NCI-H2081 treated with DMSO at 0.1 percent for 48 hours (cell line): ENCODE measurements at regions not wholly inside any gene's neighbourhood (a gene's known extent, or its start where the extent isn't known, plus 50 kb on each side); places are given as distances from the start of the nearest gene placed in this dataset.

Source experiments
- DNase-seq: peaks from one replicate; lab custom pipeline; 2025; lab: John Stamatoyannopoulos, UW

- no peak for DNase-seq
Observed at GRCh38 chr1:5713101-5714010, 278.9 kb downstream of the NPHP4 start.

GRCh38 chr1:5711956-5712645 is 280.1 kb downstream of the NPHP4 start:
- no peak for DNase-seq

GRCh38 chr1:5711079-5711478 is 281.1 kb downstream of the NPHP4 start:
- no peak for DNase-seq

- DNase-seq, result no peak
Observed at GRCh38 chr1:5709976-5710375, 282.2 kb downstream of the NPHP4 start.

- DNase-seq, result no peak
Observed at GRCh38 chr1:5709461-5709975, 282.7 kb downstream of the NPHP4 start.

- DNase-seq, result no peak
Observed at GRCh38 chr1:5708346-5709245, 283.6 kb downstream of the NPHP4 start.

GRCh38 chr1:5707566-5708345 is 284.5 kb downstream of the NPHP4 start:
- no peak for DNase-seq

GRCh38 chr1:5706239-5706638 is 286.0 kb downstream of the NPHP4 start:
- no peak for DNase-seq

GRCh38 chr1:5705751-5706150 is 286.5 kb downstream of the NPHP4 start:
- no peak for DNase-seq

- DNase-seq, result no peak
Observed at GRCh38 chr1:5704561-5705514, 287.4 kb downstream of the NPHP4 start.

GRCh38 chr1:5701642-5702041 is 290.6 kb downstream of the NPHP4 start:
- no peak for DNase-seq

GRCh38 chr1:5693568-5693967 is 298.7 kb downstream of the NPHP4 start:
- DNase-seq, result no peak

GRCh38 chr1:5692664-5693063 is 299.6 kb downstream of the NPHP4 start:
- no peak for DNase-seq

GRCh38 chr1:5691795-5692509 is 300.3 kb downstream of the NPHP4 start:
- no peak for DNase-seq

- DNase-seq, result no peak
Observed at GRCh38 chr1:5690898-5691297, 301.3 kb downstream of the NPHP4 start.

- no peak for DNase-seq
Observed at GRCh38 chr1:5690291-5690690, 301.9 kb downstream of the NPHP4 start.

GRCh38 chr1:5688081-5689077 is 303.8 kb downstream of the NPHP4 start:
- no peak for DNase-seq
